ENCODE measurements at regions not wholly inside any gene's neighbourhood (a gene's known extent, or its start where the extent isn't known, plus 50 kb on each side); places are given as distances from the start of the nearest gene placed in this dataset.

GRCh38 chr10:100614429-100615095 is 78.8 kb downstream of the HIF1AN start:
- intact Hi-C loops (cut with micrococcal nuclease; ENCODE audit: unreplicated experiment), result no loop called here
- no peak overlapping the region for H3K4me3 ChIP-seq (ENCODE audit: low read depth, low read length, poor library complexity, severe bottlenecking)
- DNase-seq (ENCODE audit: low spot score), result no peak
- H3K79me2 ChIP-seq (ENCODE audit: insufficient read depth, low read depth, low read length), result no peaks in the 10 kb centered on the region
- H4K20me1 ChIP-seq (ENCODE audit: insufficient read depth, low read length), result no peaks in the 10 kb centered on the region
- no TSS peak for BruUV-seq (replicated peaks)
- H2AFZ ChIP-seq (ENCODE audit: low read length), result no peak overlapping the region
- CTCF ChIA-PET (ENCODE audit: unreplicated experiment), result no interaction called here
- no peak overlapping the region for H3K4me2 ChIP-seq (ENCODE audit: low read length)
- no peaks in the 10 kb centered on the region for H3K9me3 ChIP-seq (ENCODE audit: low read length)
- TF ChIP-seq EZH2phosphoT487 (IDR thresholded peaks at IDR 0.05; ENCODE audit: borderline replicate concordance, low read depth, low read length) (no peak), CTCF (conservative IDR thresholded peaks at IDR 0.05; ENCODE audit: low read length) (0 out of 2 replicates have a peak, but pooled peaks have one; percentile 14)
- no peaks in the 10 kb centered on the region for H3K9me2 ChIP-seq (ENCODE audit: insufficient read depth, low read length)
- no peaks in the 10 kb centered on the region for H3K36me3 ChIP-seq (ENCODE audit: insufficient read depth, low read length)
- H3K4me1 ChIP-seq (ENCODE audit: insufficient read depth, low read length, poor library complexity, severe bottlenecking), result no peaks in the 10 kb centered on the region
- POLR2A ChIA-PET, result no interaction called here
- H3K27ac ChIP-seq (ENCODE audit: low read depth, low read length, poor library complexity, severe bottlenecking), result no peak overlapping the region

GRCh38 chr10:100615241-100615640 is 79.5 kb downstream of the HIF1AN start:
- Histone ChIP-seq H4K20me1 (ENCODE audit: insufficient read depth, low read length) (no peaks in the 10 kb centered on the region), H3K4me1 (ENCODE audit: insufficient read depth, low read length, poor library complexity, severe bottlenecking) (no peaks in the 10 kb centered on the region), H3K9me3 (ENCODE audit: low read length) (no peaks in the 10 kb centered on the region), H3K4me2 (ENCODE audit: low read length) (no peak overlapping the region), H3K9me2 (ENCODE audit: insufficient read depth, low read length) (no peaks in the 10 kb centered on the region), H2AFZ (ENCODE audit: low read length) (no peak overlapping the region), H3K79me2 (ENCODE audit: insufficient read depth, low read depth, low read length) (no peaks in the 10 kb centered on the region), H3K36me3 (ENCODE audit: insufficient read depth, low read length) (no peaks in the 10 kb centered on the region), H3K27ac (ENCODE audit: low read depth, low read length, poor library complexity, severe bottlenecking) (no peak overlapping the region), H3K4me3 (ENCODE audit: low read depth, low read length, poor library complexity, severe bottlenecking) (no peak overlapping the region)
- no TSS peak for BruUV-seq (replicated peaks)
- TF ChIP-seq CTCF (conservative IDR thresholded peaks at IDR 0.05; ENCODE audit: low read length), result no peak
- TF ChIP-seq EZH2phosphoT487 (IDR thresholded peaks at IDR 0.05; ENCODE audit: borderline replicate concordance, low read depth, low read length), result no peak
- ChIA-PET POLR2A (no interaction called here), CTCF (ENCODE audit: unreplicated experiment) (no interaction called here)
- intact Hi-C loops (cut with micrococcal nuclease; ENCODE audit: unreplicated experiment), result no loop called here
- no peak for DNase-seq (ENCODE audit: low spot score)

- CTCF ChIA-PET (ENCODE audit: unreplicated experiment), result no interaction called here
- no peaks in the 10 kb centered on the region for H3K9me2 ChIP-seq (ENCODE audit: insufficient read depth, low read length)
Observed at GRCh38 chr10:100615908-100616307, 80.2 kb downstream of the HIF1AN start.

More at GRCh38 chr10:100615908-100616307, 80.2 kb downstream of the HIF1AN start:
- no peaks in the 10 kb centered on the region for H3K36me3 ChIP-seq (ENCODE audit: insufficient read depth, low read length)
- H3K4me1 ChIP-seq (ENCODE audit: insufficient read depth, low read length, poor library complexity, severe bottlenecking), result no peaks in the 10 kb centered on the region
- no peak overlapping the region for H3K4me3 ChIP-seq (ENCODE audit: low read depth, low read length, poor library complexity, severe bottlenecking)
- no peaks in the 10 kb centered on the region for H4K20me1 ChIP-seq (ENCODE audit: insufficient read depth, low read length)
- POLR2A ChIA-PET, result interaction anchor here (0.5 kb wide), 1 partner anchor 24 kb away, joined by 4 read pairs; no protein-coding TSS in a partner anchor
- TF ChIP-seq CTCF (conservative IDR thresholded peaks at IDR 0.05; ENCODE audit: low read length) (no peak), EZH2phosphoT487 (IDR thresholded peaks at IDR 0.05; ENCODE audit: borderline replicate concordance, low read depth, low read length) (no peak)
- H2AFZ ChIP-seq (ENCODE audit: low read length), result no peak overlapping the region
- no peaks in the 10 kb centered on the region for H3K9me3 ChIP-seq (ENCODE audit: low read length)
- no peaks in the 10 kb centered on the region for H3K79me2 ChIP-seq (ENCODE audit: insufficient read depth, low read depth, low read length)
- no TSS peak for BruUV-seq (replicated peaks)
- no peak for DNase-seq (ENCODE audit: low spot score)
- intact Hi-C loops (cut with micrococcal nuclease; ENCODE audit: unreplicated experiment), result no loop called here
- no peak overlapping the region for H3K27ac ChIP-seq (ENCODE audit: low read depth, low read length, poor library complexity, severe bottlenecking)
- no peak overlapping the region for H3K4me2 ChIP-seq (ENCODE audit: low read length)

Measured in OCI-LY7 (cell line).